Endothelial cell (in vitro differentiated cells): ENCODE measurements at regions not wholly inside any gene's neighbourhood (a gene's known extent, or its start where the extent isn't known, plus 50 kb on each side); places are given as distances from the start of the nearest gene placed in this dataset.
"Not testable (repeated sequence)": the region's sequence is repeated elsewhere in the genome, so short reads cannot be mapped to it uniquely, and the experiment has no call there.

Source experiments
- DNase-seq: peaks from one replicate; pipeline ENCODE4 v3.0.0; 2021; ENCODE audit warnings: low spot score
- H3K27ac Mint-ChIP-seq: one replicate; pipeline ENCODE4 v1.8.0; 2021; ENCODE audit warnings: mixed read lengths, inconsistent platforms; ENCODE audit not compliant: unreplicated experiment
- H3K27me3 Mint-ChIP-seq: one replicate; pipeline ENCODE4 v1.8.0; 2021; ENCODE audit warnings: mild to moderate bottlenecking, moderate library complexity, mixed read lengths, inconsistent platforms; ENCODE audit not compliant: unreplicated experiment
- H3K36me3 Mint-ChIP-seq: one replicate; pipeline ENCODE4 v1.8.0; 2021; ENCODE audit warnings: mild to moderate bottlenecking, low read depth, mixed read lengths, inconsistent platforms; ENCODE audit not compliant: unreplicated experiment
- H3K4me1 Mint-ChIP-seq: one replicate; pipeline ENCODE4 v1.8.0; 2021; ENCODE audit warnings: mild to moderate bottlenecking, mixed read lengths, inconsistent platforms; ENCODE audit not compliant: unreplicated experiment
- H3K4me3 Mint-ChIP-seq: one replicate; pipeline ENCODE4 v1.8.0; 2021; ENCODE audit warnings: mild to moderate bottlenecking, mixed read lengths, inconsistent platforms; ENCODE audit not compliant: unreplicated experiment
- H3K9me3 Mint-ChIP-seq: one replicate; pipeline ENCODE4 v1.8.0; 2021; ENCODE audit warnings: mixed read lengths, inconsistent platforms; ENCODE audit not compliant: unreplicated experiment
- TF ChIP-seq, protein P1 (sequence below): fragments of 200-600 bp; sonication (generic); IDR thresholded peaks from one replicate; pipeline ENCODE4 v1.5.0; 2021; ENCODE audit warnings: antibody characterized with exemption; ENCODE audit not compliant: unreplicated experiment

- H3K27me3 Mint-ChIP-seq = no peaks in the 10 kb centered on the region
- H3K4me3 Mint-ChIP-seq = no peak overlapping the region
- H3K36me3 Mint-ChIP-seq = no peaks in the 10 kb centered on the region
- TF ChIP-seq, protein P1, sequence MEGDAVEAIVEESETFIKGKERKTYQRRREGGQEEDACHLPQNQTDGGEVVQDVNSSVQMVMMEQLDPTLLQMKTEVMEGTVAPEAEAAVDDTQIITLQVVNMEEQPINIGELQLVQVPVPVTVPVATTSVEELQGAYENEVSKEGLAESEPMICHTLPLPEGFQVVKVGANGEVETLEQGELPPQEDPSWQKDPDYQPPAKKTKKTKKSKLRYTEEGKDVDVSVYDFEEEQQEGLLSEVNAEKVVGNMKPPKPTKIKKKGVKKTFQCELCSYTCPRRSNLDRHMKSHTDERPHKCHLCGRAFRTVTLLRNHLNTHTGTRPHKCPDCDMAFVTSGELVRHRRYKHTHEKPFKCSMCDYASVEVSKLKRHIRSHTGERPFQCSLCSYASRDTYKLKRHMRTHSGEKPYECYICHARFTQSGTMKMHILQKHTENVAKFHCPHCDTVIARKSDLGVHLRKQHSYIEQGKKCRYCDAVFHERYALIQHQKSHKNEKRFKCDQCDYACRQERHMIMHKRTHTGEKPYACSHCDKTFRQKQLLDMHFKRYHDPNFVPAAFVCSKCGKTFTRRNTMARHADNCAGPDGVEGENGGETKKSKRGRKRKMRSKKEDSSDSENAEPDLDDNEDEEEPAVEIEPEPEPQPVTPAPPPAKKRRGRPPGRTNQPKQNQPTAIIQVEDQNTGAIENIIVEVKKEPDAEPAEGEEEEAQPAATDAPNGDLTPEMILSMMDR = no peak
- no peaks in the 10 kb centered on the region for H3K4me1 Mint-ChIP-seq
- no peak for DNase-seq
- H3K9me3 Mint-ChIP-seq = no peaks in the 10 kb centered on the region
- H3K27ac Mint-ChIP-seq = no peak overlapping the region
Observed at GRCh38 chr5:100646691-100647090, 111.5 kb downstream of the FAM174A start.

GRCh38 chr5:100647461-100648230, 112.5 kb downstream of the FAM174A start:
- DNase-seq = no peak
- TF ChIP-seq, protein P1 = no peak
- Mint-ChIP-seq H3K9me3 (no peaks in the 10 kb centered on the region), H3K36me3 (no peaks in the 10 kb centered on the region), H3K4me1 (no peaks in the 10 kb centered on the region), H3K27ac (no peak overlapping the region), H3K4me3 (no peak overlapping the region), H3K27me3 (no peaks in the 10 kb centered on the region)

DNA sequence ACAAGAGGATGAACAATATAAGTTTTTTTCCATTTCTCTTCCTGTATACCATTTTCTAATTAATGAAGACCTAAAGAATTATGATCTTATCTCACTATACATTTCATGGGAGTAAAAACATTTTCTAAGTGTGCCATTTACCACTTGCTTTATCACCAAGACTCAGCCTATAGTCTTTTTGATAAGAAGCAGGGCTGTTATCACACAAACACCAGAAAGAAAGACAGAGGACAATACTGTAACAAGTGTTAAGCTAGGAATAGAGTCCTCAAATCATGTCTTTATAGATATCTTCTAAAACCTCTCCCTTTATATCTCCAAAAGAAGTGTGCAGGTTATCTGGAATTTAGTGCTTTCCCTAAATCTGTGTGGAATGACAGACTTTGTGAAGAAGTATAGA, 119.7 kb downstream of the FAM174A start:
- no peak for DNase-seq
- H3K36me3 Mint-ChIP-seq = no peaks in the 10 kb centered on the region
- H3K27me3 Mint-ChIP-seq = peaks cover 2% of the 10 kb centered on the region
- H3K9me3 Mint-ChIP-seq = no peaks in the 10 kb centered on the region
- H3K4me1 Mint-ChIP-seq = no peaks in the 10 kb centered on the region
- no peak overlapping the region for H3K27ac Mint-ChIP-seq
- TF ChIP-seq, protein P1 = no peak
- H3K4me3 Mint-ChIP-seq = no peak overlapping the region

DNA sequence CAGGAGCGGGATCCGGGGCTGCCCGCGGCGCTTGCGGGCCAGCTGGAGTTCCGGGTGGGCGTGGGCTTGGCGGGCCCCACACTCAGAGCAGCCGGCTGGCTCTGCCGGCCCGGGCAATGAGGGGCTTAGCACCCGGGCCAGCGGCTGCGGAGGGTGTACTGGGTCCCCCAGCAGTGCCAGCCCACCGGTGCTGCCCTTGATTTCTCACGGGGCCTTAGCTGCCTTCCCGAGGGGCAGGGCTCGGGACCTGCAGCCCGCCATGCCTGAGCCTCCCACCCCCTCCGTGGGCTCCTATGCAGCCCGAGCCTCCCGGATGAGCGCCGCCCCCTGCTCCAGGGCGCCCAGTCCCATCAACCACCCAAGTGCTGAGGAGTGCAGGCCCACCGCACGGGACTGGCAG, 121.6 kb downstream of the FAM174A start:
- not testable (repeated sequence) for DNase-seq, H3K27me3 Mint-ChIP-seq, H3K4me1 Mint-ChIP-seq, H3K27ac Mint-ChIP-seq, H3K36me3 Mint-ChIP-seq, H3K4me3 Mint-ChIP-seq, H3K9me3 Mint-ChIP-seq

- Mint-ChIP-seq H3K4me3 (no peak overlapping the region), H3K36me3 (no peaks in the 10 kb centered on the region), H3K27me3 (peaks cover 2% of the 10 kb centered on the region)
Observed at GRCh38 chr5:100659080-100659795, 124.1 kb downstream of the FAM174A start.

More at GRCh38 chr5:100659080-100659795, 124.1 kb downstream of the FAM174A start:
- no peak overlapping the region for H3K27ac Mint-ChIP-seq
- no peak for DNase-seq
- TF ChIP-seq, protein P1 = no peak
- no peaks in the 10 kb centered on the region for H3K4me1 Mint-ChIP-seq
- H3K9me3 Mint-ChIP-seq = no peaks in the 10 kb centered on the region
